ENCODE measurements at regions not wholly inside any gene's neighbourhood (a gene's known extent, or its start where the extent isn't known, plus 50 kb on each side); places are given as distances from the start of the nearest gene placed in this dataset.

- no peak overlapping the region for H3K4me3 ChIP-seq (ENCODE audit: low read depth, low read length)
- ChIA-PET CTCF (interaction anchor here (1.0 kb wide), 1 partner anchor 130 kb away, joined by 3 read pairs; no protein-coding TSS in a partner anchor), POLR2A (no interaction called here)
- H3K9me3 ChIP-seq (ENCODE audit: control insufficient read depth, insufficient read depth, low read depth, low read length): no peaks in the 10 kb centered on the region
- no peak for TF ChIP-seq ZNF423 (tag by site-specific recombination; IDR thresholded peaks at IDR 0.05)
- no peak for TF ChIP-seq ZNF239 (tag by site-specific recombination; IDR thresholded peaks at IDR 0.05)
- TF ChIP-seq ZNF561 (tag by site-specific recombination; IDR thresholded peaks at IDR 0.05; ENCODE audit: borderline replicate concordance): no peak
- no peak for TF ChIP-seq ZNF350 (tag by site-specific recombination; IDR thresholded peaks at IDR 0.05)
- TF ChIP-seq IKZF3 (tag by site-specific recombination; IDR thresholded peaks at IDR 0.05): no peak
- no peak for TF ChIP-seq PATZ1 (tag by site-specific recombination; IDR thresholded peaks at IDR 0.05)
- no peak for TF ChIP-seq ZBTB44 (tag by site-specific recombination; IDR thresholded peaks at IDR 0.05)
- no peaks in the 10 kb centered on the region for H3K36me3 ChIP-seq (ENCODE audit: control insufficient read depth in 2 of 2, insufficient read depth in 1 of 2, low read length in 2 of 2)
- no peaks in the 10 kb centered on the region for H3K4me1 ChIP-seq (ENCODE audit: control insufficient read depth, insufficient read depth, low read length)
- H3K27ac ChIP-seq (ENCODE audit: extremely low read depth, low read depth, low read length): no peak overlapping the region
Measured at GRCh38 chr1:17883136-17883535, 128.0 kb downstream of the ACTL8 start.

GRCh38 chr1:17883662-17884395, 128.7 kb downstream of the ACTL8 start:
- no peaks in the 10 kb centered on the region for H3K36me3 ChIP-seq (ENCODE audit: control insufficient read depth in 2 of 2, insufficient read depth in 1 of 2, low read length in 2 of 2)
- TF ChIP-seq ZNF174 (tag by site-specific recombination; IDR thresholded peaks at IDR 0.05) (no peak), ZNF48 (tag by site-specific recombination; IDR thresholded peaks at IDR 0.05) (no peak), ZNF404 (tag by site-specific recombination; IDR thresholded peaks at IDR 0.05) (no peak), ZNF670 (tag by site-specific recombination; IDR thresholded peaks at IDR 0.05; ENCODE audit: low read depth) (no peak), ZNF423 (tag by site-specific recombination; IDR thresholded peaks at IDR 0.05) (no peak), GLI2 (tag by site-specific recombination; IDR thresholded peaks at IDR 0.05; ENCODE audit: borderline replicate concordance, low read depth) (no peak), ZNF138 (tag by site-specific recombination; IDR thresholded peaks at IDR 0.05; ENCODE audit: borderline replicate concordance) (no peak), MYNN (tag by site-specific recombination; IDR thresholded peaks at IDR 0.05; ENCODE audit: borderline replicate concordance) (no peak)
- ChIA-PET POLR2A (interaction anchor here (0.6 kb wide), 1 partner anchor 9 kb away, joined by 3 read pairs; no protein-coding TSS in a partner anchor), CTCF (interaction anchor here (1.0 kb wide), 1 partner anchor 131 kb away, joined by 3 read pairs; no protein-coding TSS in a partner anchor)
- H3K27ac ChIP-seq (ENCODE audit: extremely low read depth, low read depth, low read length): no peak overlapping the region
- H3K4me3 ChIP-seq (ENCODE audit: low read depth, low read length): no peak overlapping the region
- no peaks in the 10 kb centered on the region for H3K4me1 ChIP-seq (ENCODE audit: control insufficient read depth, insufficient read depth, low read length)
- H3K9me3 ChIP-seq (ENCODE audit: control insufficient read depth, insufficient read depth, low read depth, low read length): no peaks in the 10 kb centered on the region

GRCh38 chr1:17885663-17886320, 130.7 kb downstream of the ACTL8 start:
- Histone ChIP-seq H3K4me1 (ENCODE audit: control insufficient read depth, insufficient read depth, low read length) (no peaks in the 10 kb centered on the region), H3K4me3 (ENCODE audit: low read depth, low read length) (no peak overlapping the region), H3K9me3 (ENCODE audit: control insufficient read depth, insufficient read depth, low read depth, low read length) (no peaks in the 10 kb centered on the region), H3K27ac (ENCODE audit: extremely low read depth, low read depth, low read length) (no peak overlapping the region), H3K36me3 (ENCODE audit: control insufficient read depth in 2 of 2, insufficient read depth in 1 of 2, low read length in 2 of 2) (no peaks in the 10 kb centered on the region)
- POLR2A ChIA-PET: no interaction called here
- CTCF ChIA-PET: interaction anchor here (0.5 to 1.0 kb wide), 2 partner anchors 9 to 772 kb away, joined by 3 read pairs; no protein-coding TSS in a partner anchor
- TF ChIP-seq EGR2 (tag by site-specific recombination; IDR thresholded peaks at IDR 0.05; ENCODE audit: low read depth): peak; percentile 57; the same call in 1 of the 2 replicates
- TF ChIP-seq ZFHX2 (tag by site-specific recombination; conservative IDR thresholded peaks at IDR 0.05): peak; percentile 42
- no peak for TF ChIP-seq ZBTB11 (tag by site-specific recombination; conservative IDR thresholded peaks at IDR 0.05; ENCODE audit: low read depth)
